ENCODE measurements at regions not wholly inside any gene's neighbourhood (a gene's known extent, or its start where the extent isn't known, plus 50 kb on each side); places are given as distances from the start of the nearest gene placed in this dataset.

DNA sequence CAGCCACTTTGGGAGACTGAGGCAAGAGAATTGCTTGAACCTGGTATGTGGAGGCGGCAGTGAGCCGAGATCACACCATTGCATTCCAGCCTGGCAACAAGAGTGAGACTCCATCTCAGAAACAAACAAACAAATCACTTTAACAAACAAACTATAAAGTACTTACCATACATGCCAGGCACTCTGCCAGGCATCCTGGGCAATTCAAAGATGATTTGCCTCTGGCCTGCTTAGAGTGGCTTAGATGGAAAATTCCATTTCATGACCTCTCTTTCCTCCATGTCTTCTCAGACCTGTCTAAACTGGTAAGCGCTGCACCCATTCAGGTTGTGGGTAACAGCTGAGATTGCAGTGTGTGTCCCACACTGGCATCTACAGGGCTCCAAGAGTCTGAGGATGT lies 273.2 kb downstream of the BCL2 start:
- intact Hi-C loops (cut with micrococcal nuclease) (no loop called here), dilution Hi-C loops (cut with HindIII; ENCODE audit: low sequenced_read_pairs, unreplicated experiment) (no loop called here), in situ Hi-C loops (cut with MboI; ENCODE audit: low sequenced_read_pairs) (no loop called here)
- no TSS peak for BruUV-seq (replicated peaks)
- no peak overlapping the region for H3K4ac ChIP-seq (ENCODE audit: low read depth, low read length)
- no peaks in the 10 kb centered on the region for H3K9me3 ChIP-seq (ENCODE audit: control insufficient read depth, insufficient read depth, low read length)
- POLR2A ChIA-PET (ENCODE audit: unreplicated experiment): no interaction called here
- H3K79me1 ChIP-seq (ENCODE audit: low read depth in 1 of 2, low read length in 2 of 2): no peaks in the 10 kb centered on the region
- H2BK20ac ChIP-seq (ENCODE audit: low read depth, low read length): no peak overlapping the region
- ATAC-seq (ENCODE audit: low read depth) (no peak), DNase-seq (no peak)
- no peaks in the 10 kb centered on the region for H3K36me3 ChIP-seq (ENCODE audit: control insufficient read depth, insufficient read depth, low read length)
- H4K20me1 ChIP-seq (ENCODE audit: insufficient read depth, low read length): no peaks in the 10 kb centered on the region
- H3K4me3 ChIP-seq (ENCODE audit: insufficient read depth, low read depth, low read length): no peak overlapping the region
- CTCF ChIA-PET: no interaction called here
- H3K4me2 ChIP-seq (ENCODE audit: low read depth, low read length): no peak overlapping the region
- no peaks in the 10 kb centered on the region for H3K4me1 ChIP-seq (ENCODE audit: control insufficient read depth, insufficient read depth, low read length)
- no peak overlapping the region for H3K23ac ChIP-seq (ENCODE audit: low read depth, low read length)
- H4K8ac ChIP-seq (ENCODE audit: low read depth in 2 of 2, low read length in 2 of 2): no peak overlapping the region
- no peak overlapping the region for H3K9ac ChIP-seq (ENCODE audit: low read depth, low read length)
- H3K9me1 ChIP-seq (ENCODE audit: insufficient read depth, low read length): no peaks in the 10 kb centered on the region
- no peak overlapping the region for H3K14ac ChIP-seq (replicated peaks; ENCODE audit: low read depth, low read length)
- H2BK5ac ChIP-seq (ENCODE audit: low read depth, low read length, poor library complexity, severe bottlenecking): no peak overlapping the region
- H3K18ac ChIP-seq (ENCODE audit: low read depth, low read length): no peak overlapping the region
- no peak overlapping the region for H2BK120ac ChIP-seq (ENCODE audit: low read depth, low read length)
- H4K91ac ChIP-seq (ENCODE audit: insufficient read depth, low read depth, low read length): no peak overlapping the region
- no peak overlapping the region for H2AFZ ChIP-seq (replicated peaks; ENCODE audit: low read length, poor library complexity)
- no peak overlapping the region for H2AK5ac ChIP-seq (ENCODE audit: low read depth, low read length)
- H3K27ac ChIP-seq (ENCODE audit: insufficient read depth, low read length): no peak overlapping the region
- H4K5ac ChIP-seq (ENCODE audit: low read depth, low read length): no peak overlapping the region
- no peak overlapping the region for H3K56ac ChIP-seq (ENCODE audit: extremely low read depth, insufficient read depth, low read length)
- no peak overlapping the region for H2BK15ac ChIP-seq (ENCODE audit: low read depth, low read length)
- no peak overlapping the region for H2AK9ac ChIP-seq (replicated peaks; ENCODE audit: low read depth, low read length, poor library complexity)
- no CpG with 5 or more reads among the region's 3 CpGs for WGBS, 2 experiments (ENCODE audit: extremely low coverage in 2 of 2, insufficient read length in 1 of 2)
- TF ChIP-seq FOS (IDR thresholded peaks at IDR 0.05; ENCODE audit: low read depth, low read length) (no peak), RAD21 (IDR thresholded peaks at IDR 0.05; ENCODE audit: low read length) (no peak), RFX5 (IDR thresholded peaks at IDR 0.05; ENCODE audit: low read depth, low read length) (no peak), MAFK (IDR thresholded peaks at IDR 0.05; ENCODE audit: low read depth, low read length) (no peak), SMC3 (IDR thresholded peaks at IDR 0.05; ENCODE audit: low read depth, low read length) (no peak), POLR2A (IDR thresholded peaks at IDR 0.05; ENCODE audit: low read depth, low read length) (no peak), NFE2L2 (IDR thresholded peaks at IDR 0.05; ENCODE audit: low read depth, low read length) (no peak), MAZ (IDR thresholded peaks at IDR 0.05; ENCODE audit: borderline replicate concordance, low read depth, low read length) (no peak), MXI1 (IDR thresholded peaks at IDR 0.05; ENCODE audit: borderline replicate concordance, low read depth, low read length) (no peak)
- TF ChIP-seq, protein P1, sequence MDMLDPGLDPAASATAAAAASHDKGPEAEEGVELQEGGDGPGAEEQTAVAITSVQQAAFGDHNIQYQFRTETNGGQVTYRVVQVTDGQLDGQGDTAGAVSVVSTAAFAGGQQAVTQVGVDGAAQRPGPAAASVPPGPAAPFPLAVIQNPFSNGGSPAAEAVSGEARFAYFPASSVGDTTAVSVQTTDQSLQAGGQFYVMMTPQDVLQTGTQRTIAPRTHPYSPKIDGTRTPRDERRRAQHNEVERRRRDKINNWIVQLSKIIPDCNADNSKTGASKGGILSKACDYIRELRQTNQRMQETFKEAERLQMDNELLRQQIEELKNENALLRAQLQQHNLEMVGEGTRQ (IDR thresholded peaks at IDR 0.05; ENCODE audit: low read depth, low read length): no peak
- TF ChIP-seq, protein P2, sequence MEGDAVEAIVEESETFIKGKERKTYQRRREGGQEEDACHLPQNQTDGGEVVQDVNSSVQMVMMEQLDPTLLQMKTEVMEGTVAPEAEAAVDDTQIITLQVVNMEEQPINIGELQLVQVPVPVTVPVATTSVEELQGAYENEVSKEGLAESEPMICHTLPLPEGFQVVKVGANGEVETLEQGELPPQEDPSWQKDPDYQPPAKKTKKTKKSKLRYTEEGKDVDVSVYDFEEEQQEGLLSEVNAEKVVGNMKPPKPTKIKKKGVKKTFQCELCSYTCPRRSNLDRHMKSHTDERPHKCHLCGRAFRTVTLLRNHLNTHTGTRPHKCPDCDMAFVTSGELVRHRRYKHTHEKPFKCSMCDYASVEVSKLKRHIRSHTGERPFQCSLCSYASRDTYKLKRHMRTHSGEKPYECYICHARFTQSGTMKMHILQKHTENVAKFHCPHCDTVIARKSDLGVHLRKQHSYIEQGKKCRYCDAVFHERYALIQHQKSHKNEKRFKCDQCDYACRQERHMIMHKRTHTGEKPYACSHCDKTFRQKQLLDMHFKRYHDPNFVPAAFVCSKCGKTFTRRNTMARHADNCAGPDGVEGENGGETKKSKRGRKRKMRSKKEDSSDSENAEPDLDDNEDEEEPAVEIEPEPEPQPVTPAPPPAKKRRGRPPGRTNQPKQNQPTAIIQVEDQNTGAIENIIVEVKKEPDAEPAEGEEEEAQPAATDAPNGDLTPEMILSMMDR (conservative IDR thresholded peaks at IDR 0.05; ENCODE audit: low read depth, low read length): no peak
- no peaks in the 10 kb centered on the region; the same call in 1 of the 2 replicates for H3K27me3 ChIP-seq (ENCODE audit: control insufficient read depth, insufficient read depth, low read length)
